ENCODE measurements at regions not wholly inside any gene's neighbourhood (a gene's known extent, or its start where the extent isn't known, plus 50 kb on each side); places are given as distances from the start of the nearest gene placed in this dataset.

- Histone ChIP-seq H3K27me3 (replicated peaks; ENCODE audit: insufficient read depth, low read depth, low read length, poor library complexity) (no peaks in the 10 kb centered on the region), H3K27ac (ENCODE audit: low read depth, low read length, poor library complexity, severe bottlenecking) (no peak overlapping the region), H3K36me3 (ENCODE audit: insufficient read depth, low read length, poor library complexity, severe bottlenecking) (no peaks in the 10 kb centered on the region), H3K4me1 (ENCODE audit: insufficient read depth, low read length, poor library complexity, severe bottlenecking) (no peaks in the 10 kb centered on the region), H3K4me3 (ENCODE audit: low read depth, low read length, poor library complexity, severe bottlenecking) (no peak overlapping the region), H3K9me3 (ENCODE audit: low read depth, low read length, poor library complexity, severe bottlenecking) (no peaks in the 10 kb centered on the region)
- DNase-seq (ENCODE audit: low spot score): no peak
- BruUV-seq (replicated peaks): no TSS peak
- ChIA-PET CTCF (no interaction called here), POLR2A (ENCODE audit: low non-redundant PET) (no interaction called here)
- TF ChIP-seq CTCF (conservative IDR thresholded peaks at IDR 0.05; ENCODE audit: low read depth, low read length) (no peak), EZH2 (IDR thresholded peaks at IDR 0.05; ENCODE audit: borderline replicate concordance, low read depth, low read length, poor library complexity, severe bottlenecking) (no peak)
- intact Hi-C loops (cut with micrococcal nuclease; ENCODE audit: unreplicated experiment): no loop called here
Observed at GRCh38 chr4:96946552-96946951, 1106.7 kb downstream of the PDHA2 start.

- no peak for DNase-seq (ENCODE audit: low spot score)
- Histone ChIP-seq H3K36me3 (ENCODE audit: insufficient read depth, low read length, poor library complexity, severe bottlenecking) (no peaks in the 10 kb centered on the region), H3K4me3 (ENCODE audit: low read depth, low read length, poor library complexity, severe bottlenecking) (no peak overlapping the region), H3K27ac (ENCODE audit: low read depth, low read length, poor library complexity, severe bottlenecking) (no peak overlapping the region), H3K9me3 (ENCODE audit: low read depth, low read length, poor library complexity, severe bottlenecking) (no peaks in the 10 kb centered on the region), H3K27me3 (replicated peaks; ENCODE audit: insufficient read depth, low read depth, low read length, poor library complexity) (no peaks in the 10 kb centered on the region), H3K4me1 (ENCODE audit: insufficient read depth, low read length, poor library complexity, severe bottlenecking) (no peaks in the 10 kb centered on the region)
- no TSS peak for BruUV-seq (replicated peaks)
- CTCF ChIA-PET: no interaction called here
- intact Hi-C loops (cut with micrococcal nuclease; ENCODE audit: unreplicated experiment): no loop called here
- no peak for TF ChIP-seq CTCF (conservative IDR thresholded peaks at IDR 0.05; ENCODE audit: low read depth, low read length)
- no peak for TF ChIP-seq EZH2 (IDR thresholded peaks at IDR 0.05; ENCODE audit: borderline replicate concordance, low read depth, low read length, poor library complexity, severe bottlenecking)
- POLR2A ChIA-PET (ENCODE audit: low non-redundant PET): no interaction called here
Observed at GRCh38 chr4:96952610-96953009, 1112.7 kb downstream of the PDHA2 start.

- POLR2A ChIA-PET (ENCODE audit: low non-redundant PET): no interaction called here
- no peak for DNase-seq (ENCODE audit: low spot score)
- intact Hi-C loops (cut with micrococcal nuclease; ENCODE audit: unreplicated experiment): no loop called here
- no peak overlapping the region for H3K4me3 ChIP-seq (ENCODE audit: low read depth, low read length, poor library complexity, severe bottlenecking)
- H3K4me1 ChIP-seq (ENCODE audit: insufficient read depth, low read length, poor library complexity, severe bottlenecking): no peaks in the 10 kb centered on the region
- no TSS peak for BruUV-seq (replicated peaks)
- no peaks in the 10 kb centered on the region for H3K36me3 ChIP-seq (ENCODE audit: insufficient read depth, low read length, poor library complexity, severe bottlenecking)
- CTCF ChIA-PET: no interaction called here
- TF ChIP-seq CTCF (conservative IDR thresholded peaks at IDR 0.05; ENCODE audit: low read depth, low read length): no peak
- no peak for TF ChIP-seq EZH2 (IDR thresholded peaks at IDR 0.05; ENCODE audit: borderline replicate concordance, low read depth, low read length, poor library complexity, severe bottlenecking)
- H3K9me3 ChIP-seq (ENCODE audit: low read depth, low read length, poor library complexity, severe bottlenecking): no peaks in the 10 kb centered on the region
- H3K27ac ChIP-seq (ENCODE audit: low read depth, low read length, poor library complexity, severe bottlenecking): no peak overlapping the region
- H3K27me3 ChIP-seq (replicated peaks; ENCODE audit: insufficient read depth, low read depth, low read length, poor library complexity): no peaks in the 10 kb centered on the region
Observed at GRCh38 chr4:96955226-96955625, 1115.3 kb downstream of the PDHA2 start.

Measured in A673 (cell line).